Common myeloid progenitor, CD34-positive (primary cell): ENCODE measurements at regions not wholly inside any gene's neighbourhood (a gene's known extent, or its start where the extent isn't known, plus 50 kb on each side); places are given as distances from the start of the nearest gene placed in this dataset.

Source experiments
- CTCF ChIA-PET: fragments of 350-600 bp; sonication (Branson Sonifier 250); formaldehyde crosslinking; loops from one replicate; lab custom pipeline; 2021; ENCODE audit warnings: antibody characterized with exemption; lab: Charles Lee
- POLR2A ChIA-PET: fragments of 350-600 bp; sonication (Branson Sonifier 250); formaldehyde crosslinking; loops from one replicate; lab custom pipeline; 2021; ENCODE audit warnings: antibody characterized with exemption; lab: Charles Lee
- DNase-seq, 3 donors: peaks; one replicate each; pipeline versions ENCODE4 v3.0.0 to v3.0.0-alpha.2; 2013
- H3K27ac ChIP-seq, 2 experiments: 1 replicate in 1 of 2; 2 replicates in 1 of 2; pipeline ENCODE4 v1.7.0; 2013; ENCODE audit warnings: inconsistent platforms in 2 of 2, low read length in 2 of 2, mild to moderate bottlenecking in 2 of 2, low read depth in 1 of 2, moderate library complexity in 1 of 2; ENCODE audit not compliant: severe bottlenecking in 2 of 2, insufficient read depth in 1 of 2, poor library complexity in 1 of 2
- H3K27me3 ChIP-seq, 5 experiments: replicated peaks in 2 of 5; 1 replicate in 3 of 5; 2 replicates in 2 of 5; pipeline versions ENCODE4 v1.6.1 to v1.7.0; 2013; ENCODE audit warnings: low read length in 4 of 5, mild to moderate bottlenecking in 2 of 5, moderate library complexity in 2 of 5, inconsistent platforms in 1 of 5; ENCODE audit not compliant: insufficient read depth in 5 of 5, control insufficient read depth in 4 of 5
- H3K36me3 ChIP-seq, 4 experiments: 1 replicate in 2 of 4; 2 replicates in 2 of 4; pipeline versions ENCODE4 v1.6.1 to v1.7.0; 2013; ENCODE audit warnings: low read length in 3 of 4, control low read depth in 1 of 4, mild to moderate bottlenecking in 1 of 4; ENCODE audit not compliant: control insufficient read depth in 4 of 4, insufficient read depth in 4 of 4
- H3K4me1 ChIP-seq, 4 experiments: 1 replicate in 3 of 4; 2 replicates in 1 of 4; pipeline versions ENCODE4 v1.6.1 to v1.7.1; 2013; ENCODE audit warnings: low read length in 3 of 4, mild to moderate bottlenecking in 3 of 4, control low read depth in 1 of 4, inconsistent platforms in 1 of 4, moderate library complexity in 1 of 4; ENCODE audit not compliant: control insufficient read depth in 4 of 4, insufficient read depth in 4 of 4; ENCODE audit errors: control extremely low read depth in 1 of 4
- H3K4me3 ChIP-seq, 7 experiments: 1 replicate in 4 of 7; 2 replicates in 3 of 7; pipeline versions ENCODE4 v1.5.1 to v1.7.0; 2013; ENCODE audit warnings: mild to moderate bottlenecking in 7 of 7, low read length in 6 of 7, moderate library complexity in 6 of 7, inconsistent platforms in 2 of 7, low read depth in 2 of 7, control low read depth in 1 of 7; ENCODE audit not compliant: insufficient read depth in 4 of 7, control insufficient read depth in 1 of 7; ENCODE audit errors: extremely low read depth in 1 of 7
- H3K9me3 ChIP-seq, 5 experiments: 1 replicate in 4 of 5; 2 replicates in 1 of 5; pipeline versions ENCODE4 v1.6.1 to v1.7.1; 2013; ENCODE audit warnings: low read length in 4 of 5, mild to moderate bottlenecking in 2 of 5, inconsistent platforms in 1 of 5, low read depth in 1 of 5, moderate library complexity in 1 of 5; ENCODE audit not compliant: control insufficient read depth in 4 of 5, insufficient read depth in 2 of 5; ENCODE audit errors: control extremely low read depth in 1 of 5
- WGBS: methylation state at CpG from one replicate; pipeline ENCODE4 v1.1.5; 2013; ENCODE audit not compliant: insufficient coverage; 5-methylcytosine and 5-hydroxymethylcytosine counted together

DNA sequence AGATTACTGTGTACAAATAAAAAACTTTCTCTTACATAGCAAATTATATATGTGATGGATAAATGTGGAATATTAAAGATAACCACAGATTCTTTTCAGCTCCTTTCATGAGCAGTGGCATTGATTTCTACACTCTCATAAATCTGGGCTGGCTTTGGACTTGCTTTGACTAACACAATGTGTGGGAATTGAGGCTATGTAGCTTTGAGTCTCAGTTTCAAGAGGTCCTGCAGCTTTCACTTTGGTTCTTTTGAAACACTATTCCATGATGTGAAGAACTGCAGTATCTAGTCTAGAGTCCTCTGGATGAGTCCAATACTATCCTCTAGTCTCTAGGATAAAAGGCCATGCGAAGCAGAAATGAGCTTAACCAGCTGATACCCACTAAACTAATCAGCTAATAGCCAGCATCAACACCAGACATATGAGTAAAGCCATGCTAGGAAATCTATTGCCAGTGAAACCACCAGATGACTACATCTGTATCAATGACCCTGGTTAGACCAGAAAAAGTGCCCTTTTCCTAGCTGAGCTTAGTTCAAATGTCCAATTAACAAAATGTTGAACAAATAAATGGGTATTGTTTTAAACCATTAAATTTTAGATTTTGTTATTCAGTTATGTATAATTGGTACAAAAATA lies 274.9 kb upstream of the ZPLD1 start:
- H3K27ac ChIP-seq: no peak overlapping the region
- H3K4me1 ChIP-seq: peaks cover 0 to 10% (median 0%) of the 10 kb centered on the region in 4 experiments
- H3K9me3 ChIP-seq: no peaks in the 10 kb centered on the region
- H3K27me3 ChIP-seq: no peaks in the 10 kb centered on the region
- no peaks in the 10 kb centered on the region for H3K36me3 ChIP-seq
- H3K4me3 ChIP-seq: no peak overlapping the region
- POLR2A ChIA-PET: interaction anchor here (0.6 kb wide), 1 partner anchor 838 kb away, joined by 3 read pairs; no protein-coding TSS in a partner anchor
- CTCF ChIA-PET: interaction anchor here (0.8 to 3.0 kb wide), 3 partner anchors 15 to 67 kb away, joined by 3 to 8 read pairs (median 3); no protein-coding TSS in a partner anchor
- WGBS: 100% methylated on average over 1 of the region's 1 CpG
- DNase-seq: no peak

DNA sequence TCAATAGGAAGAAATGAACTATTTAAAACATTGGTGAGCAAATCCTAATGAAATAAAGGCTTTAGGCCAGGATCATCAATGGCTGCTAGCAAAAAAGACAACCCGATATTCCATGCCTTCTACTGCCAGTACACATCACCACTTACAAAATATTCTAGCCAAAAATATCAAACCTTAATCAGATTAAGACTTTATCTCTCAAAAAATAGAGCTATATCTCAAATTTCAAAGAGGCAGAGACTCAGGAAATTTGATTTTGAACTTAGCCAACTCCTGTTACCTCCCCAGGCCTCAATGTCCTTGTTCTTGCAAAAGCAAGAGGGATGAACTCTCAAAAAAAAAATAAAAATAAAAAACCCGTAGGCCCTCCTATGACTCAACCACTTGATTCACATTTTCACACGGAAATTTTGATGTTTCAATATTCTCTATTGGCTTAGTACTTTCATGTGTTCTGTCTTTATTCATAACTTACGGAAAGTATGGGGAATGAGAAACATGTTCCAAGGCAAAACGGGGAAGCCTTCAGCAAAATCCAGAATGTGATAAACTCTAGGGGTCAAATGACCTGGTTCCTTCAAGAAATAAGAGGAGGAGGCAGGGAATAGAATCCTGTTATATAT lies 273.3 kb upstream of the ZPLD1 start:
- Histone ChIP-seq H3K9me3 (no peaks in the 10 kb centered on the region), H3K27me3 (no peaks in the 10 kb centered on the region), H3K27ac (no peak overlapping the region), H3K4me1 (peaks cover 0 to 10% (median 0%) of the 10 kb centered on the region in 4 experiments), H3K4me3 (no peak overlapping the region), H3K36me3 (no peaks in the 10 kb centered on the region)
- DNase-seq: no peak
- WGBS: 100% methylated on average over 1 of the region's 5 CpGs
- ChIA-PET CTCF (interaction anchor here (0.7 kb wide), 1 partner anchor 17 kb away, joined by 4 read pairs; no protein-coding TSS in a partner anchor), POLR2A (no interaction called here)

DNA sequence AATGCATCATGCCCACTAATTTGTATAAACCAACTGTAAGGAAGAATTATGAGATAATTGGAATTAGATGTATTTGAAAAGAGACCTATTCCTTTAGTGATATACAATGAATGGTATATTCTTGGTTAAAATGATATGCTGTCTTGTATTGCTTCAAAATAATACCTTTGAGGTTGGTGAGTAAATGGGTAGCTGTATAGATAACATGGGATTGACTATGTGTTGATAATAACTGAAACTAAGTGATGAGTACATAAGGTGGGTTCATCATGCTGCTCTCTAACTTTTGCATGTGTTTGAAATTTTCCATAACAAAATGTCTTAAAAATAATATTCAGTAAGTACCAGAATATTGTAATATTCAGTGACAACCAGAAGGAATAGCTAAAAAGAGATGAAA lies 272.6 kb upstream of the ZPLD1 start:
- Histone ChIP-seq H3K36me3 (no peaks in the 10 kb centered on the region), H3K9me3 (no peaks in the 10 kb centered on the region), H3K27me3 (no peaks in the 10 kb centered on the region), H3K27ac (no peak overlapping the region), H3K4me1 (peaks cover 0 to 10% (median 0%) of the 10 kb centered on the region in 4 experiments), H3K4me3 (no peak overlapping the region)
- CTCF ChIA-PET: interaction anchor here (0.7 kb wide), 1 partner anchor 18 kb away, joined by 4 read pairs; no protein-coding TSS in a partner anchor
- DNase-seq: no peak
- POLR2A ChIA-PET: no interaction called here

DNA sequence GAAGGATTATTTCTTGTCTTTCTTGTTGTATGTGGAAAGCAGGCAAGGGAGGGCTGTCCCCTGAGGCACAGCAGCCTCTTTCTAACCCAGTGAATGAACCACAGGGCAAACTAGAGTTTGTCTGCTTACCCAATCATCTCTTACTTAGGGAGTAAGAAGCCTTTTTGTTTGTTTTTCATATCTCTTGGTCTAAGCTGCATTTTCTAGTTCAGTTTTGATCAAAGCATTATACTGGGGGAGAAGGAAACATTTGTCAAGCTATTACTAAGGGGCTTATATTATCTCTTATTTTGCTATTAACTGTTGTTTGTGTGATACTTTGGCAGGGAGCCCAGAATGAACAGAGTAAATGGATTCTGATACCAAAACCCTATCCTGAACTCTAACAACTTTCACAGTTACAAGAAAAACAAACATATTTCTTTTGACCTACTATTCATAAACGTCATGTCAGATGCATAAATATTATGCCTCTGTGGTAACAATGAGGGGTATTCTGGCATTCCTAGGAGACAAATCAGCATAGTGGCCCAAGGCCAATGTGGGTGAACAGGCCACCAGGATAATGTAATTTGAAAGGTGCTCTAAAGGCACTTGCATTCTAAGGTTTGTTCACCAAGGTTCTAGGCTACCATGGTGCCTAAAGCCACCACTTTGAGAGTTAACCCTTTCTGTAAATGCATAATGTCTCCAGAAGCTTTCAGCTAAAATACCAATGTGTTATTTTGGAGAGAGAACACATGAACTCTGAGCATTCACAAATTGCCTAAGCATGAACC lies 271.6 kb upstream of the ZPLD1 start:
- ChIA-PET POLR2A (no interaction called here), CTCF (no interaction called here)
- no peak overlapping the region for H3K27ac ChIP-seq
- H3K9me3 ChIP-seq: no peaks in the 10 kb centered on the region
- H3K4me1 ChIP-seq: peaks cover 0 to 10% (median 0%) of the 10 kb centered on the region in 4 experiments
- H3K36me3 ChIP-seq: no peaks in the 10 kb centered on the region
- no peak overlapping the region for H3K4me3 ChIP-seq
- DNase-seq: peak in 2 of 3 donors; percentile 39 to 45
- WGBS: no CpG with 5 or more reads among the region's 1 CpG
- no peaks in the 10 kb centered on the region for H3K27me3 ChIP-seq

DNA sequence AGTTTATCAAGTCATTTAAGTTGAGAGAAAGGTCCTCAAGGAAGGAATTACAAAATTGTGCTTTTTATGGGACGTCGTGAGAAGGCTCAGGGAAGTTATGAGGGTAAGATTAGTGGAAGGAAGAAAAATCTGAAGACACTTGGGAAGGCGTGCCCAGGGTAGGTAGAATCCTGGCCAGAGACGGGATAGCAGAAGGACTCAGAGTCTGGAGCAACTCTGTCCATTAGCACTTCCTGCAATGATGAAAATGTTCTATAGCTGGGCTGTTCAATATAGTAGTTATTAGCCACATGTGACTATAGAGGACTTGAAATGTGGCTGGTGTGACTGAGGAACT lies 271.0 kb upstream of the ZPLD1 start:
- ChIA-PET POLR2A (no interaction called here), CTCF (no interaction called here)
- Histone ChIP-seq H3K36me3 (no peaks in the 10 kb centered on the region), H3K4me3 (no peak overlapping the region), H3K4me1 (peaks cover 0 to 10% (median 0%) of the 10 kb centered on the region in 4 experiments), H3K9me3 (no peaks in the 10 kb centered on the region), H3K27ac (no peak overlapping the region), H3K27me3 (no peaks in the 10 kb centered on the region)
- no peak for DNase-seq
- WGBS: 100% methylated on average over 3 of the region's 4 CpGs

DNA sequence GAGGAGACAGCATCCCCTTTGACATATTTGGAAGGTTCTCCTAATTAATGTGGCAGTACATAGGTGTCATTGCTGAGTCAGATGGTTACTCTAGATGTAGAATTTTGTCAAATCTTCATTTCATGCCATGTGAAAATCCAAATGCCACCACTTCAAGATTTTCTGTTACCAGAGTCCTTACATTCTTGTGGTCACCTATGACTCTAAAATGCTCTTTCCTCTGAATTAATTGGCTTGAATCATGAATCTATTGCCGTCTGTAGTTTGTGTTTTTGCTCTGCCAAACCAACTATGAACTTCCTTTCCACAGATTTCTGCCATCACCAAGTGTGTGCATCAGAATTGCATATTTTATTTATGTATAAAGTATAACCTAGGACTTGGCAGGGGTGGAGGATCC lies 269.4 kb upstream of the ZPLD1 start:
- Histone ChIP-seq H3K27ac (no peak overlapping the region), H3K9me3 (no peaks in the 10 kb centered on the region), H3K36me3 (no peaks in the 10 kb centered on the region), H3K4me3 (no peak overlapping the region), H3K4me1 (peaks cover 0 to 10% (median 0%) of the 10 kb centered on the region in 4 experiments), H3K27me3 (no peaks in the 10 kb centered on the region)
- POLR2A ChIA-PET: no interaction called here
- WGBS: no CpG with 5 or more reads among the region's 1 CpG
- CTCF ChIA-PET: interaction anchor here (1.5 kb wide), 1 partner anchor 10 kb away, joined by 3 read pairs; no protein-coding TSS in a partner anchor
- DNase-seq: no peak
